Stimulated activated CD4-positive, alpha-beta T cell treated with anti-CD3 and anti-CD28 coated beads, Interleukin-2, amount 100 ng/mL, for 48 hours (primary cell): ENCODE measurements at regions not wholly inside any gene's neighbourhood (a gene's known extent, or its start where the extent isn't known, plus 50 kb on each side); places are given as distances from the start of the nearest gene placed in this dataset.

Source experiments
- DNase-seq, 2 donors: peaks; one replicate each; pipeline ENCODE4 v3.0.0-alpha.2; 2020

- DNase-seq = no peak
Measured at GRCh38 chr6:16974704-16975359, 127.0 kb upstream of the STMND1 start.

- DNase-seq = no peak
Measured at GRCh38 chr6:16974387-16974673, 127.5 kb upstream of the STMND1 start.

- no peak for DNase-seq
Measured at GRCh38 chr6:16973545-16974386, 128.1 kb upstream of the STMND1 start.

- no peak for DNase-seq
Measured at GRCh38 chr6:16973051-16973450, 128.8 kb upstream of the STMND1 start.

GRCh38 chr6:16972535-16972934, 129.3 kb upstream of the STMND1 start:
- no peak for DNase-seq

- DNase-seq = no peak
Measured at GRCh38 chr6:16969699-16970655, 131.9 kb upstream of the STMND1 start.

GRCh38 chr6:16968101-16968500, 133.7 kb upstream of the STMND1 start:
- no peak for DNase-seq

GRCh38 chr6:16967470-16967817, 134.4 kb upstream of the STMND1 start:
- no peak for DNase-seq

- no peak for DNase-seq
Measured at GRCh38 chr6:16966791-16967469, 134.9 kb upstream of the STMND1 start.

GRCh38 chr6:16965689-16966088, 136.2 kb upstream of the STMND1 start:
- DNase-seq = no peak

GRCh38 chr6:16964553-16965499, 137.0 kb upstream of the STMND1 start:
- peak; percentile 66 to 69 for DNase-seq

GRCh38 chr6:16961577-16961976, 140.3 kb upstream of the STMND1 start:
- DNase-seq = no peak

GRCh38 chr6:16959789-16960188, 142.1 kb upstream of the STMND1 start:
- no peak for DNase-seq

GRCh38 chr6:16956361-16956760, 145.5 kb upstream of the STMND1 start:
- no peak for DNase-seq

GRCh38 chr6:16955899-16956298, 146.0 kb upstream of the STMND1 start:
- DNase-seq = no peak

- no peak for DNase-seq
Measured at GRCh38 chr6:16953905-16954304, 147.9 kb upstream of the STMND1 start.

GRCh38 chr6:16953446-16953845, 148.4 kb upstream of the STMND1 start:
- no peak for DNase-seq

GRCh38 chr6:16950825-16951495, 150.9 kb upstream of the STMND1 start:
- no peak for DNase-seq

- no peak for DNase-seq
Measured at GRCh38 chr6:16950302-16950701, 151.5 kb upstream of the STMND1 start.

- DNase-seq = no peak
Measured at GRCh38 chr6:16949716-16950115, 152.1 kb upstream of the STMND1 start.

GRCh38 chr6:16948396-16948795, 153.5 kb upstream of the STMND1 start:
- DNase-seq = no peak
